ENCODE measurements at regions not wholly inside any gene's neighbourhood (a gene's known extent, or its start where the extent isn't known, plus 50 kb on each side); places are given as distances from the start of the nearest gene placed in this dataset.

DNA sequence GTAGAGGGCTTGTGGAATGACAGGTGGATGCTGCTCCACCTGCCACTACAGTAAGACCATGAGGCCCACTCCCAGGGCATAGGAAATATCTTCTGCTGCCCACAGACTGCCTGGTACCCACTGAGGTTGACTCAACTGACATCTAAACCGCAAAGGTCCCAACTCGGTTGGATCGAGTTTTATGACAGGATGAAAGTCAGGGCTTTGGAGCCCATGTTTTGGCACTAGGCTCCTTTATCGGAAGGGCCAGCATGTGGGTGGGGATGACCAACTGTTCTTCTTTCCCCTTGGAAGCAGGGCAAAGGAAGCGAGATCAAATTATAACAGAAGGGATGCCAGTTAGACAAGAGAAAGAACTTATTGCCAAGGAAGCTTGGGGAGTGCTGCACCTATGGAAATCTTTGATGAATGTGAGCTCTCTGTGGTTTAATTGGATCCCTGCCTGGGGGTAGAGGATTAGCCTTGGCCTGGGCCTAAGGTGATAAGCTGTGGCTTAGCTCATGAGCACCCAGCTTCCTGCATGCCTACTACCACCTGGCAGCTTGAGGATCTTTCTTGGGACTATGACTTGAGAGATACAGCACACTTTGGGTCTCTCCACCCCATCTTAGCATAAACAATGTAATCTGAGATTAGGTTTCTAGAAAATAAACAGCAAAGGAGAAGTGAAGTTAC, 121.8 kb downstream of the KCNA5 start:
- Mint-ChIP-seq H3K4me1 (ENCODE audit: low read depth) (no peaks in the 10 kb centered on the region), H3K4me3 (no peak overlapping the region), H3K27ac (no peak overlapping the region), H3K27me3 (peaks cover 21% of the 10 kb centered on the region), H3K36me3 (ENCODE audit: low read depth) (no peaks in the 10 kb centered on the region), H3K9me3 (no peaks in the 10 kb centered on the region)
- intact Hi-C loops (cut with DNase I, micrococcal nuclease) = no loop called here
- Histone ChIP-seq H3K36me3 (ENCODE audit: insufficient read depth, low read length) (no peaks in the 10 kb centered on the region), H3K9me3 (ENCODE audit: control insufficient read depth in 1 of 2, insufficient read depth in 1 of 2, low read length in 2 of 2) (no peaks in the 10 kb centered on the region), H3K4me1 (ENCODE audit: insufficient read depth, low read length) (no peaks in the 10 kb centered on the region), H3K27me3 (ENCODE audit: control insufficient read depth in 1 of 2, insufficient read depth in 2 of 2, low read length in 2 of 2) (peaks cover 0 to 4% of the 10 kb centered on the region in 2 experiments), H3K4me3 (ENCODE audit: low read length) (no peak overlapping the region), H3K27ac (ENCODE audit: low read depth in 1 of 2, low read length in 2 of 2) (no peak overlapping the region)
- no peak for ATAC-seq (ENCODE audit: poor library complexity)
- DNase-seq = no peak
- TF ChIP-seq, protein P1, sequence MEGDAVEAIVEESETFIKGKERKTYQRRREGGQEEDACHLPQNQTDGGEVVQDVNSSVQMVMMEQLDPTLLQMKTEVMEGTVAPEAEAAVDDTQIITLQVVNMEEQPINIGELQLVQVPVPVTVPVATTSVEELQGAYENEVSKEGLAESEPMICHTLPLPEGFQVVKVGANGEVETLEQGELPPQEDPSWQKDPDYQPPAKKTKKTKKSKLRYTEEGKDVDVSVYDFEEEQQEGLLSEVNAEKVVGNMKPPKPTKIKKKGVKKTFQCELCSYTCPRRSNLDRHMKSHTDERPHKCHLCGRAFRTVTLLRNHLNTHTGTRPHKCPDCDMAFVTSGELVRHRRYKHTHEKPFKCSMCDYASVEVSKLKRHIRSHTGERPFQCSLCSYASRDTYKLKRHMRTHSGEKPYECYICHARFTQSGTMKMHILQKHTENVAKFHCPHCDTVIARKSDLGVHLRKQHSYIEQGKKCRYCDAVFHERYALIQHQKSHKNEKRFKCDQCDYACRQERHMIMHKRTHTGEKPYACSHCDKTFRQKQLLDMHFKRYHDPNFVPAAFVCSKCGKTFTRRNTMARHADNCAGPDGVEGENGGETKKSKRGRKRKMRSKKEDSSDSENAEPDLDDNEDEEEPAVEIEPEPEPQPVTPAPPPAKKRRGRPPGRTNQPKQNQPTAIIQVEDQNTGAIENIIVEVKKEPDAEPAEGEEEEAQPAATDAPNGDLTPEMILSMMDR (IDR thresholded peaks at IDR 0.05) = no peak
- CTCF ChIA-PET = no interaction called here
- POLR2A ChIA-PET = no interaction called here

DNA sequence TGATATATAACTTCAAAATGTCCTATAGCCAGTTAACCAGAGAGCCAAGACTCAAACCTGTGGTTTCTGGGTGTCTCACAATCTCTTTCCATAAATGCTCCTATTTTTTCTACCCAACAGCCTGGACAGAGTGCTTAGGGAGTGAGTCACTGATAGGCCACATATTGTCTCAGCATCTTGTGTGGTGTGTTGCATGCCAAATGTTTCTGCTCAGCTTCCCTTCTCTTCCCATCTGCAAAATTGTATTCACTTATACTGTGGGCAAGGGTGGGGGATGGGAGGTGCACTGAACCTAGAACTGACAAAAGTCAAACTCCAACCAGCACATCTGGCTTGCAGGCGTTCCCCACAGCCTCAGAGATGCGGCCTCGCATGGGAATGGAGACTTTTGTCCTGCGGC, 123.3 kb downstream of the KCNA5 start:
- no peaks in the 10 kb centered on the region for H3K4me1 Mint-ChIP-seq (ENCODE audit: low read depth)
- H3K4me3 ChIP-seq (ENCODE audit: low read length) = no peak overlapping the region
- no peak overlapping the region for H3K27ac Mint-ChIP-seq
- TF ChIP-seq, protein P1 (IDR thresholded peaks at IDR 0.05) = no peak
- H3K9me3 ChIP-seq (ENCODE audit: control insufficient read depth in 1 of 2, insufficient read depth in 1 of 2, low read length in 2 of 2) = no peaks in the 10 kb centered on the region
- ChIA-PET POLR2A (no interaction called here), CTCF (no interaction called here)
- peaks cover 27% of the 10 kb centered on the region for H3K27me3 Mint-ChIP-seq
- DNase-seq (no peak), ATAC-seq (ENCODE audit: poor library complexity) (no peak)
- no peak overlapping the region for H3K4me3 Mint-ChIP-seq
- H3K27ac ChIP-seq (ENCODE audit: low read depth in 1 of 2, low read length in 2 of 2) = no peak overlapping the region
- H3K27me3 ChIP-seq (ENCODE audit: control insufficient read depth in 1 of 2, insufficient read depth in 2 of 2, low read length in 2 of 2) = no peaks in the 10 kb centered on the region
- no peaks in the 10 kb centered on the region for H3K4me1 ChIP-seq (ENCODE audit: insufficient read depth, low read length)
- no peaks in the 10 kb centered on the region for H3K9me3 Mint-ChIP-seq
- intact Hi-C loops (cut with DNase I, micrococcal nuclease) = no loop called here
- H3K36me3 Mint-ChIP-seq (ENCODE audit: low read depth) = no peaks in the 10 kb centered on the region
- no peaks in the 10 kb centered on the region for H3K36me3 ChIP-seq (ENCODE audit: insufficient read depth, low read length)

DNA sequence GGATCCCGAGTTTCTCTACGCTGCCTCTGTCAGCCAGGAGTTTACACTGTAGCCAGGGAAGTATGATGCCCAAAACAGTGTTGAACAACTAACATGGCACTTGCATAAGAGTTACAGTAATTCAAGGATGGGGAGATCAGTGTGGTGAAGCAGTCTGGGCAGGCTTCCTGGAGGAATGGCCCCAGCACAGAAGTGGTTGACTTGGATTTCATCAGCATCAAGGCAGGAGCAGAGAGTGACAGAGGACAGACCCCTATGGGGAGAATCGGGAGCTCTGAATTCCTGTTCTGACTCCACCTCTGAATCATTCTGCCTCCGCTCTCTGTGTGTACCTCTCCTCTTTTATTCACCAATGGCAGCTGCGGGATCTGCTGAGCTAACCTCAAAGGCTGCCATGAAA, 124.5 kb downstream of the KCNA5 start:
- no peak for DNase-seq
- Histone ChIP-seq H3K27me3 (ENCODE audit: control insufficient read depth in 1 of 2, insufficient read depth in 2 of 2, low read length in 2 of 2) (no peaks in the 10 kb centered on the region), H3K4me3 (ENCODE audit: low read length) (no peak overlapping the region), H3K9me3 (ENCODE audit: control insufficient read depth in 1 of 2, insufficient read depth in 1 of 2, low read length in 2 of 2) (no peaks in the 10 kb centered on the region), H3K4me1 (ENCODE audit: insufficient read depth, low read length) (no peaks in the 10 kb centered on the region), H3K27ac (ENCODE audit: low read depth in 1 of 2, low read length in 2 of 2) (no peak overlapping the region), H3K36me3 (ENCODE audit: insufficient read depth, low read length) (no peaks in the 10 kb centered on the region)
- no peaks in the 10 kb centered on the region for H3K4me1 Mint-ChIP-seq (ENCODE audit: low read depth)
- intact Hi-C loops (cut with DNase I, micrococcal nuclease) = no loop called here
- CTCF ChIA-PET = no interaction called here
- H3K27me3 Mint-ChIP-seq = peaks cover 26% of the 10 kb centered on the region
- TF ChIP-seq, protein P1 (IDR thresholded peaks at IDR 0.05) = no peak
- no peaks in the 10 kb centered on the region for H3K9me3 Mint-ChIP-seq
- H3K4me3 Mint-ChIP-seq = no peak overlapping the region
- no peak overlapping the region for H3K27ac Mint-ChIP-seq
- POLR2A ChIA-PET = no interaction called here
- H3K36me3 Mint-ChIP-seq (ENCODE audit: low read depth) = no peaks in the 10 kb centered on the region
- ATAC-seq (ENCODE audit: poor library complexity) = no peak

Measured in CD4-positive, alpha-beta T cell (primary cell).